Esophagus squamous epithelium (tissue), 5 donors: ENCODE measurements at regions not wholly inside any gene's neighbourhood (a gene's known extent, or its start where the extent isn't known, plus 50 kb on each side); places are given as distances from the start of the nearest gene placed in this dataset.

Experiments used
- DNase-seq: peaks from one replicate; lab custom pipeline; 2025; lab: John Stamatoyannopoulos, UW
- H3K27ac ChIP-seq, 4 donors: fragments of 200-600 bp; sonication (generic); one replicate each; pipeline ENCODE4 v1.5.1; 2016 to 2019; ENCODE audit warnings: mild to moderate bottlenecking in 1 of 4
- H3K27me3 ChIP-seq, 4 donors: fragments of 200-600 bp; sonication (generic); 1 replicate in 3 of 4; 2 replicates in 1 of 4; pipeline versions ENCODE4 v1.5.1 to v1.6.0; 2017 to 2021; ENCODE audit warnings: antibody characterized with exemption in 1 of 4
- H3K36me3 ChIP-seq, 3 donors: fragments of 200-600 bp; sonication (generic); one replicate each; pipeline ENCODE4 v1.5.1; 2016 to 2019
- H3K4me1 ChIP-seq, 3 donors: fragments of 200-600 bp; sonication (generic); one replicate each; pipeline ENCODE4 v1.5.1; 2017 to 2019
- H3K4me3 ChIP-seq, 4 donors: fragments of 200-600 bp; sonication (generic); 1 replicate in 3 of 4; 2 replicates in 1 of 4; pipeline ENCODE4 v1.5.1; 2016 to 2019; ENCODE audit warnings: mild to moderate bottlenecking in 2 of 4, moderate library complexity in 1 of 4
- H3K9me3 ChIP-seq, 3 donors: fragments of 200-600 bp; sonication (generic); one replicate each; pipeline ENCODE4 v1.5.1; 2016 to 2019
- POLR2A ChIP-seq, 4 donors: fragments of 450-650 bp; IDR thresholded peaks; one replicate each; pipeline ENCODE4 v1.6.1; 2017; ENCODE audit warnings: antibody characterized with exemption in 4 of 4, mild to moderate bottlenecking in 4 of 4, moderate library complexity in 3 of 4
- WGBS, 2 donors: methylation state at CpG; one replicate each; pipeline ENCODE4 v1.1.5; 2018; 5-methylcytosine and 5-hydroxymethylcytosine counted together
- intact Hi-C: fragments of 100-400 bp; cut with DNase I; formaldehyde crosslinking; loops from one replicate; pipeline ENCODE4 v1.15.0; 2022
- TF ChIP-seq, protein P1 (sequence below), 6 experiments: fragments of 450-650 bp in 4 of 6; fragments of 200-600 bp in 2 of 6; sonication (generic) in 2 of 6; IDR thresholded peaks; one replicate each; pipeline ENCODE4 v1.5.1; 2016 to 2019; ENCODE audit warnings: antibody characterized with exemption in 6 of 6, mild to moderate bottlenecking in 4 of 6, moderate library complexity in 4 of 6
- donor health status: DM: yes; HTN: yes; CAD: no.

DNA sequence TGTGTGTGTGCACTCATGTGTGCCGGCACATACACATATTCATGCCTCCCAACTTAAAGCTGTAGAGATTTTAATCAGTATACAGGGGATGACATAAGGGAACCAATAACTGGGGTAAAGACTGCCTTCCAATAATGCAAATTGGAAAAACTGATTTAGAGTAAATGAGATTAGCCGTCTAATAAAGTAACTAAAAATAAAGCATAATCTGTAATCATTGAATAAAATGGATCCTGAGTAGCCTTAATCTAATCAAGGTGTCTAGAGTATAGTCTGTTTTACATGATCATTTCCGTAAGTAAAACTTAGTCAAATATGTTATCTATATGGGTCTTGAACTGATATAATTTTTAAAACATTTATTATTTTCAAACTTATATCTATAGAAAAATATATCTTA is 925.8 kb downstream of the FSTL5 start:
- no peaks in the 10 kb centered on the region for H3K27me3 ChIP-seq
- 46 to 66% methylated on average over 3 of the region's 3 CpGs for WGBS, 2 donors
- no peaks in the 10 kb centered on the region for H3K4me1 ChIP-seq

DNA sequence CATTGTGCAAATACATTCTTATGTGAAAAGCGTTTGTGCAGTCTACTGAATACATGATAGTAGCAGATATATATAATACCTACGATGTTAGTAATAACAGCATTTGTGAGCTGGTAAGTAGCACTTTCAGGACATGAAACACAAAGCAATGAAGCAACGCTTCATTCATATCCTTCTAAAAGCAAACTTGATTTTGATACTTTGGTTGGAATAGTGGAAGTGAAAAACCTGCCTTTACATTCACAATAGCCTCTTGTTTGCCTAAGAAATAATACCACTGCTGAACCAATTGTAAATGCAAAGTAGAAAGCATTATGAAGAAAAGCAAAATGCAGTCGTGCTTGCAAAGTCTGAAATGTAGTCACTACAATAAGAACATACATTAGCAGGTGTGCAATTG is 926.3 kb downstream of the FSTL5 start:
- DNase-seq: no peak
- TF ChIP-seq, protein P1, sequence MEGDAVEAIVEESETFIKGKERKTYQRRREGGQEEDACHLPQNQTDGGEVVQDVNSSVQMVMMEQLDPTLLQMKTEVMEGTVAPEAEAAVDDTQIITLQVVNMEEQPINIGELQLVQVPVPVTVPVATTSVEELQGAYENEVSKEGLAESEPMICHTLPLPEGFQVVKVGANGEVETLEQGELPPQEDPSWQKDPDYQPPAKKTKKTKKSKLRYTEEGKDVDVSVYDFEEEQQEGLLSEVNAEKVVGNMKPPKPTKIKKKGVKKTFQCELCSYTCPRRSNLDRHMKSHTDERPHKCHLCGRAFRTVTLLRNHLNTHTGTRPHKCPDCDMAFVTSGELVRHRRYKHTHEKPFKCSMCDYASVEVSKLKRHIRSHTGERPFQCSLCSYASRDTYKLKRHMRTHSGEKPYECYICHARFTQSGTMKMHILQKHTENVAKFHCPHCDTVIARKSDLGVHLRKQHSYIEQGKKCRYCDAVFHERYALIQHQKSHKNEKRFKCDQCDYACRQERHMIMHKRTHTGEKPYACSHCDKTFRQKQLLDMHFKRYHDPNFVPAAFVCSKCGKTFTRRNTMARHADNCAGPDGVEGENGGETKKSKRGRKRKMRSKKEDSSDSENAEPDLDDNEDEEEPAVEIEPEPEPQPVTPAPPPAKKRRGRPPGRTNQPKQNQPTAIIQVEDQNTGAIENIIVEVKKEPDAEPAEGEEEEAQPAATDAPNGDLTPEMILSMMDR (IDR thresholded peaks at IDR 0.05): no peak
- no peak for TF ChIP-seq POLR2A (IDR thresholded peaks at IDR 0.05)
- H3K4me3 ChIP-seq: no peak overlapping the region
- H3K9me3 ChIP-seq: no peaks in the 10 kb centered on the region
- intact Hi-C loops: no loop called here
- H3K27ac ChIP-seq: no peak overlapping the region
- no peaks in the 10 kb centered on the region for H3K36me3 ChIP-seq
- no peaks in the 10 kb centered on the region for H3K4me1 ChIP-seq
- 27 to 32% methylated on average over 4 of the region's 4 CpGs for WGBS, 2 donors
- H3K27me3 ChIP-seq: no peaks in the 10 kb centered on the region

More for the DNA sequence above, 925.8 kb downstream of the FSTL5 start:
- intact Hi-C loops: no loop called here
- no peak overlapping the region for H3K27ac ChIP-seq
- H3K9me3 ChIP-seq: no peaks in the 10 kb centered on the region
- H3K36me3 ChIP-seq: no peaks in the 10 kb centered on the region
- TF ChIP-seq POLR2A (IDR thresholded peaks at IDR 0.05): no peak
- TF ChIP-seq, protein P1 (IDR thresholded peaks at IDR 0.05): no peak
- DNase-seq: no peak
- H3K4me3 ChIP-seq: no peak overlapping the region

DNA sequence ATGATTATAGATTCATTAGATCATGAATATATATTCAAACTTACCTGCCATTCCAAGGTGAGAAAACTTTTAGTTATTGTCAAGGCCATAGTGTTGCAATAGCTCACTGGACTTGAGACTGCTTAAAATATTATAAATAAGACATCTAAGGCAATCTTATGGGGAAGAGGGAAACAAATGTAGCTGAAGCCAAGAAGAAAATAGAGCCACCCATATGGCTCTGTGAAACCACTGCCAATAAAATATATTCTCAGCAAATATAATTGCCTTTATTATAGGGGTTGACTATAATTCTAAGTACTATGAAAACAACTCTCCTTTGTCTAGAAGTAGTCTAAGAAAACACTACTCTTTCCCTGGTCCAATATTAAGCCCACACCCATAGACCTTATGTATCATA is 938.5 kb downstream of the FSTL5 start:
- H3K36me3 ChIP-seq: no peaks in the 10 kb centered on the region
- no peaks in the 10 kb centered on the region for H3K4me1 ChIP-seq
- intact Hi-C loops: no loop called here
- no peaks in the 10 kb centered on the region for H3K27me3 ChIP-seq
- peaks cover 0 to 13% (median 7%) of the 10 kb centered on the region in 3 donors for H3K9me3 ChIP-seq
- no peak for DNase-seq
- no peak overlapping the region for H3K4me3 ChIP-seq
- TF ChIP-seq POLR2A (IDR thresholded peaks at IDR 0.05): no peak
- TF ChIP-seq, protein P1 (IDR thresholded peaks at IDR 0.05): no peak
- H3K27ac ChIP-seq: no peak overlapping the region

DNA sequence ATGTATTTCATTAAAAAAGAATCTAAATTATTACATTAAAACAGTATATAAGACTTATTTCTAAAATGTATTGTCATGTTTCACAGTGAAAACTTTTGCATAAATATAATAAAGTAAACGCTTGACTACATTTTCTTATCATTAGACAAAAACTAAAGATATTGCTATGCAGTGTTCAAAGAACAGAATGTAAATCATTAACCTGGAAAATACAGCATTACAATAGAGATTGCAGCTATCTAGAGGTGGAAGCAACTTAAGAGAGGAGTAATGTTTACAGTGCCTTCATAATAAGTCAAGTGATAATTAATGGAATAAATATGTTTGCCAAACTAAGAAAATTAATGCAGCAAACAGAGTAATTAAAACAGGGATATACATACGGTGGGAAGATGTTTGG is 940.9 kb downstream of the FSTL5 start:
- WGBS, 2 donors: 61 to 73% methylated on average over 2 of the region's 2 CpGs
- Histone ChIP-seq H3K9me3 (peaks cover 0 to 10% (median 7%) of the 10 kb centered on the region in 3 donors), H3K27me3 (no peaks in the 10 kb centered on the region)

DNA sequence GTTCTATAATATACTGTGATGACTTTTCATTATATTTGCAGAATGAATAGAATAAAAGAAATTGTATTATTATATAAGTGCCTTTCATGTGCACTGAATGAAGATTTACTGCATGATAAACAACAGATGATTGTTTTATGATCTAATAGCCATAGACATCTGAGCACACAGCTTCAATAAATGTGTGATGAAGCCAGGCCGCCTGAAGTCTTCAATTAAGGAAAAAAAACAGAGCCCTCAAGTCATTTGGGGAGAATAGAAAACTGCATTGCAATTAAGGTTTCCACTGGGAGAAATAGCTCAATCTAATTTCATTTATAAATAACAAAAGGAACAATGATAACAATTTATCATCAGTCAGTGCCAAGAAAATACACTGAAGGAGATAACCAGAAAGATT is 955.2 kb downstream of the FSTL5 start:
- Histone ChIP-seq H3K27ac (no peak overlapping the region), H3K9me3 (no peaks in the 10 kb centered on the region), H3K4me1 (no peaks in the 10 kb centered on the region), H3K27me3 (no peaks in the 10 kb centered on the region), H3K36me3 (no peaks in the 10 kb centered on the region), H3K4me3 (no peak overlapping the region)
- intact Hi-C loops: no loop called here
- DNase-seq: no peak
- TF ChIP-seq, protein P1 (IDR thresholded peaks at IDR 0.05): no peak
- TF ChIP-seq POLR2A (IDR thresholded peaks at IDR 0.05): no peak
- whole genome bisulfite sequencing, 2 donors: 12 to 52% methylated on average over 1 of the region's 1 CpG

More for the DNA sequence above, 940.9 kb downstream of the FSTL5 start:
- Histone ChIP-seq H3K4me1 (no peaks in the 10 kb centered on the region), H3K4me3 (no peak overlapping the region), H3K27ac (no peak overlapping the region), H3K36me3 (no peaks in the 10 kb centered on the region)
- DNase-seq: no peak
- intact Hi-C loops: no loop called here
- TF ChIP-seq POLR2A (IDR thresholded peaks at IDR 0.05): no peak
- TF ChIP-seq, protein P1 (IDR thresholded peaks at IDR 0.05): no peak
